Keratinocyte (primary cell): ENCODE measurements at regions not wholly inside any gene's neighbourhood (a gene's known extent, or its start where the extent isn't known, plus 50 kb on each side); places are given as distances from the start of the nearest gene placed in this dataset.

ENCODE experiments used
- DNase-seq: peaks from one replicate; pipeline ENCODE4 v3.0.0-alpha.2; 2011; ENCODE audit warnings: low read depth, missing footprints, low spot score
- FAIRE-seq: peaks from 2 replicates; lab custom pipeline; 2011; peaks lifted over from hg19 to GRCh38; lab: Jason Lieb, UNC
- H2AFZ ChIP-seq: 2 replicates; pipeline ENCODE4 v1.6.0; 2012; ENCODE audit warnings: low read length, control low read depth, inconsistent platforms; ENCODE audit not compliant: control insufficient read depth
- H3K27ac ChIP-seq: 2 replicates; pipeline ENCODE4 v1.5.1; 2011; ENCODE audit warnings: low read length; ENCODE audit not compliant: control insufficient read depth, insufficient read depth
- H3K27me3 ChIP-seq: 3 replicates; pipeline ENCODE4 v1.6.0; 2011; ENCODE audit warnings: low read length; ENCODE audit not compliant: control insufficient read depth, insufficient read depth; ENCODE audit errors: extremely low read depth
- H3K36me3 ChIP-seq, 2 experiments: 2 replicates in 1 of 2; 3 replicates in 1 of 2; pipeline ENCODE4 v1.5.1; 2011; ENCODE audit warnings: low read length in 2 of 2, mild to moderate bottlenecking in 1 of 2; ENCODE audit not compliant: control insufficient read depth in 2 of 2, insufficient read depth in 2 of 2; ENCODE audit errors: extremely low read depth in 1 of 2
- H3K4me1 ChIP-seq: 3 replicates; pipeline ENCODE4 v1.5.1; 2011; ENCODE audit warnings: low read length; ENCODE audit not compliant: control insufficient read depth, insufficient read depth; ENCODE audit errors: extremely low read depth
- H3K4me2 ChIP-seq: 3 replicates; pipeline ENCODE4 v1.6.0; 2011; ENCODE audit warnings: low read depth, low read length; ENCODE audit not compliant: control insufficient read depth, insufficient read depth; ENCODE audit errors: extremely low read depth
- H3K4me3 ChIP-seq, 3 experiments: fragments of 200-600 bp in 1 of 3; sonication (generic) in 1 of 3; 2 replicates in 2 of 3; 3 replicates in 1 of 3; pipeline ENCODE4 v1.5.1; 2011 to 2016; ENCODE audit warnings: low read length in 3 of 3, mild to moderate bottlenecking in 3 of 3, control low read depth in 2 of 3, inconsistent platforms in 1 of 3, low read depth in 1 of 3, mixed read lengths in 1 of 3, mixed run types in 1 of 3, moderate library complexity in 1 of 3; ENCODE audit not compliant: control insufficient read depth in 2 of 3, insufficient read depth in 2 of 3; ENCODE audit errors: extremely low read depth in 1 of 3
- H3K79me2 ChIP-seq: 2 replicates; pipeline ENCODE4 v1.6.0; 2012; ENCODE audit warnings: low read length; ENCODE audit not compliant: control insufficient read depth, insufficient read depth
- H3K9ac ChIP-seq: 3 replicates; pipeline ENCODE4 v1.6.0; 2011; ENCODE audit warnings: low read length; ENCODE audit not compliant: control insufficient read depth, insufficient read depth; ENCODE audit errors: extremely low read depth
- H3K9me1 ChIP-seq: 3 replicates; pipeline ENCODE4 v1.6.0; 2011; ENCODE audit warnings: low read length; ENCODE audit not compliant: control insufficient read depth, insufficient read depth; ENCODE audit errors: extremely low read depth
- H3K9me3 ChIP-seq: 2 replicates; pipeline ENCODE4 v1.5.1; 2012; ENCODE audit warnings: low read depth, low read length; ENCODE audit not compliant: control insufficient read depth
- H4K20me1 ChIP-seq: 3 replicates; pipeline ENCODE4 v1.6.0; 2011; ENCODE audit warnings: low read length; ENCODE audit not compliant: control insufficient read depth, insufficient read depth; ENCODE audit errors: extremely low read depth
- EZH2 ChIP-seq: IDR thresholded peaks from one replicate; pipeline ENCODE4 v1.6.1; 2012; ENCODE audit warnings: inconsistent platforms, mild to moderate bottlenecking, low read length, moderate library complexity
- dilution Hi-C: fragments of 300-500 bp; cut with MboI; formaldehyde crosslinking; loops from one replicate; pipeline ENCODE4 v1.7.0; 2020; ENCODE audit warnings: low sequenced_read_pairs; ENCODE audit not compliant: extremely low pct_ligation_motif_present
- TF ChIP-seq, protein P1 (sequence below), 3 experiments: IDR thresholded peaks in 1 of 3; conservative IDR thresholded peaks in 1 of 3; optimal IDR thresholded peaks in 1 of 3; 2 replicates in 2 of 3; 3 replicates in 1 of 3; pipeline versions ENCODE3 to v1.5.1; 2011; ENCODE audit warnings: low read length in 3 of 3, mild to moderate bottlenecking in 3 of 3, moderate library complexity in 2 of 3, control low read depth in 1 of 3, inconsistent platforms in 1 of 3; ENCODE audit not compliant: insufficient read depth in 2 of 3; ENCODE audit errors: extremely low read depth in 1 of 3

DNA sequence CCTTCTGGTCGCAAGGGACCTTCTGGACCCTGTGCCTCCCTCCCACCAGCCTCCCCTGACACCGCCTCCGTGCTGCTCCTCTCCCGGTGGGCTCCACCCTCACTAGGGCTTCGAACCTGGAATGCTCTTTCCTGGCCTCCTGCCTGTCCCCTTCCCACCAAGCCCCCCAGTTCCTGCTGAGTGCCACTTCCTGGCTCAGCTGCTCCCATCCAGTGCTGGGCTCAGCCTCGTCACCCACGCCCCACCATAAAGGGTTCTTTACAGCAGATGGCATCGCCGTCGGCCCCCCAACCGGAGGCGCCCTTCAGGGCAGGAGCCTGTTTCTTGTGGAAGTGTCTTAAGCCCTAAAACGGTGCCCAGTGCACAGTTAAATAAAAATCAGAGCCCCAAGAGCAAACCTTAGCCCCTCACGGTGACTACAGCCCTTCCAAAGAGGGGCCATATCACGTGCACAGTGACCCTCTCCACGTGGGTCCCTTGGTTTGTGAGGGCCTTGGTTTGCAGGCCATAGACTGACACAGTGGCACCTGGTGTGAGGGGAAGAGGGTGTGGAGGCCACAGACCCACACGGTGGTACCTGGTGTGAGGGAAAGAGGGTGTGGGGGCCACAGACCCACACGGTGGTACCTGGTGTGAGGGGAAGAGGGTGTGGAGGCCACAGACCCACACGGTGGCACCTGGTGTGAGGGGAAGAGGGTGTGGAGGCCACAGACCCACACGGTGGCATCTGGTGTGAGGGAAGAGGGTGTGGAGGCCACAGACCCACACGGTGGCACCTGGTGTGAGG is 111.4 kb downstream of the METRNL start:
- FAIRE-seq, result no peak
- TF ChIP-seq, protein P1, sequence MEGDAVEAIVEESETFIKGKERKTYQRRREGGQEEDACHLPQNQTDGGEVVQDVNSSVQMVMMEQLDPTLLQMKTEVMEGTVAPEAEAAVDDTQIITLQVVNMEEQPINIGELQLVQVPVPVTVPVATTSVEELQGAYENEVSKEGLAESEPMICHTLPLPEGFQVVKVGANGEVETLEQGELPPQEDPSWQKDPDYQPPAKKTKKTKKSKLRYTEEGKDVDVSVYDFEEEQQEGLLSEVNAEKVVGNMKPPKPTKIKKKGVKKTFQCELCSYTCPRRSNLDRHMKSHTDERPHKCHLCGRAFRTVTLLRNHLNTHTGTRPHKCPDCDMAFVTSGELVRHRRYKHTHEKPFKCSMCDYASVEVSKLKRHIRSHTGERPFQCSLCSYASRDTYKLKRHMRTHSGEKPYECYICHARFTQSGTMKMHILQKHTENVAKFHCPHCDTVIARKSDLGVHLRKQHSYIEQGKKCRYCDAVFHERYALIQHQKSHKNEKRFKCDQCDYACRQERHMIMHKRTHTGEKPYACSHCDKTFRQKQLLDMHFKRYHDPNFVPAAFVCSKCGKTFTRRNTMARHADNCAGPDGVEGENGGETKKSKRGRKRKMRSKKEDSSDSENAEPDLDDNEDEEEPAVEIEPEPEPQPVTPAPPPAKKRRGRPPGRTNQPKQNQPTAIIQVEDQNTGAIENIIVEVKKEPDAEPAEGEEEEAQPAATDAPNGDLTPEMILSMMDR (optimal IDR thresholded peaks at IDR 0.05 in 1 of 3, IDR thresholded peaks at IDR 0.05 in 1 of 3, conservative IDR thresholded peaks at IDR 0.05 in 1 of 3; ENCODE audit: extremely low read depth in 1 of 3, insufficient read depth in 2 of 3, low read length in 3 of 3), result no peak
- TF ChIP-seq EZH2, result no peak
- Histone ChIP-seq H3K36me3 (no peaks in the 10 kb centered on the region), H3K9me1 (no peaks in the 10 kb centered on the region), H3K79me2 (no peaks in the 10 kb centered on the region), H3K9ac (no peak overlapping the region), H2AFZ (no peak overlapping the region), H3K27me3 (peaks cover 6% of the 10 kb centered on the region), H4K20me1 (no peaks in the 10 kb centered on the region), H3K4me1 (no peaks in the 10 kb centered on the region), H3K4me3 (no peak overlapping the region), H3K27ac (no peak overlapping the region), H3K4me2 (no peak overlapping the region), H3K9me3 (no peaks in the 10 kb centered on the region)
- dilution Hi-C loops, result no loop called here
- DNase-seq, result no peak

DNA sequence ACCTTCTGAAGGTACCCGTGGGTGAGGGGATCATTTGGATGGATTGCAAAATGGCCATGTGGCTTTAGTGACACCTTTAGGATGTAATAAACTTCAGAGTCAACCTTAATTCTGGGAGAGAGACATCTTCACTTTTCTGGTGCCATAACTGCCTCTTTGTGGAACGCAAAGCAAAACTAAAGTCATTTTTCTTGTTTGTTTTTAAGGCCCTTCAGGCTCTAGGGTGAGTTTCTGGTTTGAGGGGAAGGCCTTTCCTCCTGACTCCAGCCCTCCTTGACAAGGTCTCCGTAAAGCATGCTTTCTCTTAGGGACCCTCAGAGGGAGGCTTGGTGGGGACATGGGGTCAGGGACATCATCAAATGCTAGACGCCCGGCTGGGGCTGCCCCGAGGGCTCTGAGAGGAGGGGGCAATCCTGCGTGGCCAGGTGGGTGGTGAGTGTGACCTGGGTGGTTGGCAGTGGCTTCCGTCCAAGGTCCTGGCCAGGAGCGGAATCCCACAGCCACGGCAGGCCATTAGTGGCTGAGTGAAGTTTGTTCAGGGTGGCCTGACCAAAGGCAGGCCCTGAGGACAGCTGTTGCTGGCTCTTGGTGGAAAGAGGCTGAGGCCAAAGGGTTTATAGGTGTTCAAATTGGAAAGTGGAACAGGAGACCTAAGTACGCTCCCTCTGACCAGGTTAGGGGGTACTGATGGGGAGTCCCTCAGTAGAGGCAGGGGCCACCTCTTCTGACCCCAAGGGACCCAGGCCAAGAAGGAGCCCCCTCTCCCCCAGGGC is 112.2 kb downstream of the METRNL start:
- dilution Hi-C loops, result no loop called here
- H3K9me1 ChIP-seq, result no peaks in the 10 kb centered on the region
- H4K20me1 ChIP-seq, result no peaks in the 10 kb centered on the region
- H3K4me1 ChIP-seq, result no peaks in the 10 kb centered on the region
- H3K9ac ChIP-seq, result no peak overlapping the region
- no peak for TF ChIP-seq EZH2
- TF ChIP-seq, protein P1 (optimal IDR thresholded peaks at IDR 0.05 in 1 of 3, IDR thresholded peaks at IDR 0.05 in 1 of 3, conservative IDR thresholded peaks at IDR 0.05 in 1 of 3; ENCODE audit: extremely low read depth in 1 of 3, insufficient read depth in 2 of 3, low read length in 3 of 3), result no peak
- DNase-seq (no peak), FAIRE-seq (no peak)
- H3K79me2 ChIP-seq, result no peaks in the 10 kb centered on the region
- no peak overlapping the region for H2AFZ ChIP-seq
- H3K4me3 ChIP-seq, result no peak overlapping the region
- H3K4me2 ChIP-seq, result no peak overlapping the region
- no peak overlapping the region for H3K27ac ChIP-seq
- H3K9me3 ChIP-seq, result no peaks in the 10 kb centered on the region
- peaks cover 11% of the 10 kb centered on the region for H3K27me3 ChIP-seq
- H3K36me3 ChIP-seq, result no peaks in the 10 kb centered on the region
